ENCODE measurements at regions not wholly inside any gene's neighbourhood (a gene's known extent, or its start where the extent isn't known, plus 50 kb on each side); places are given as distances from the start of the nearest gene placed in this dataset.

DNA sequence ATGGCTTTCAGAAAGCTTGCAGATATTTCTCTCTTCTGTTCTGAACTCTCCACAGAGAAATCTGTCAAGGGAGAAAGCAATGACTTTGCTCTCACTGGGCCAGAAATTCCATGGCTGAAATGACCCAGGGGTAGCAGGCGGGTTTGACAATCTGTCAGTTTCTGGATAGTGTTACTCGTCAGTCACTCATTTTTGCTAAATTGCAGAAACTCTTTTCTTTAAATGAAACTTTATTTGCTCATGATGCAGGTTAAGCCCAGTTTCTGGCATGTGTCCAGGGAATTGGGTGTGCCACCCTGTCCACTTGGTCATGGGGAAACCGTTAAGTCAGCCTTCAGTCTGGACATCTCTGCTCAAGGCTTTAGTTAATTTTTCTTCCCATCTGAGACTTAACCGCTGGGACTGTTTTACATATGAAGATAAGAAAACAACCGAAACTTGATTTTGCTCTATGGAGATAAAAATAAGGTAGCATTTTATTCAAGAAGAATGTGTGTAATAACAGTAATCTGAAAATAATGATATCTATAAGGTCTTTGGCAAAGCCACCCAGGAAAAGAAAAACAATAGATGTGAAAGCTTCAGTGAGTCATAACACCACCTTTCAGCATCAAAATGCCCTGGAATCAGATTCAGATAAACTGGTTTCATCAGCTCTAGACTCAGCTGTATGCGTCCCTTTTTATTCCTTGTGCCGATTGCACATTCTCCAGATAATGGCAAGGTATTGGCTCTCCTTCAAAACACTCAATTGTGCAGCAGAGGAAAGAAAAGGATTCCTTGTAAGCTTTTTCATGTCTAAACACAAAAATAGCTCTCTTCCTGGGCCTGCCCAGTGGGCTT lies 308.3 kb downstream of the ZSWIM6 start:
- H3K4me1 Mint-ChIP-seq (ENCODE audit: low read depth): no peaks in the 10 kb centered on the region
- no peaks in the 10 kb centered on the region for H3K9me3 Mint-ChIP-seq
- H3K27me3 Mint-ChIP-seq: peaks cover 2% of the 10 kb centered on the region
- no peaks in the 10 kb centered on the region for H3K36me3 Mint-ChIP-seq (ENCODE audit: low read depth)
- intact Hi-C loops (cut with micrococcal nuclease): no loop called here
- ATAC-seq (no peak), DNase-seq (no peak)
- H3K4me3 Mint-ChIP-seq: no peak overlapping the region
- TF ChIP-seq, protein P1, sequence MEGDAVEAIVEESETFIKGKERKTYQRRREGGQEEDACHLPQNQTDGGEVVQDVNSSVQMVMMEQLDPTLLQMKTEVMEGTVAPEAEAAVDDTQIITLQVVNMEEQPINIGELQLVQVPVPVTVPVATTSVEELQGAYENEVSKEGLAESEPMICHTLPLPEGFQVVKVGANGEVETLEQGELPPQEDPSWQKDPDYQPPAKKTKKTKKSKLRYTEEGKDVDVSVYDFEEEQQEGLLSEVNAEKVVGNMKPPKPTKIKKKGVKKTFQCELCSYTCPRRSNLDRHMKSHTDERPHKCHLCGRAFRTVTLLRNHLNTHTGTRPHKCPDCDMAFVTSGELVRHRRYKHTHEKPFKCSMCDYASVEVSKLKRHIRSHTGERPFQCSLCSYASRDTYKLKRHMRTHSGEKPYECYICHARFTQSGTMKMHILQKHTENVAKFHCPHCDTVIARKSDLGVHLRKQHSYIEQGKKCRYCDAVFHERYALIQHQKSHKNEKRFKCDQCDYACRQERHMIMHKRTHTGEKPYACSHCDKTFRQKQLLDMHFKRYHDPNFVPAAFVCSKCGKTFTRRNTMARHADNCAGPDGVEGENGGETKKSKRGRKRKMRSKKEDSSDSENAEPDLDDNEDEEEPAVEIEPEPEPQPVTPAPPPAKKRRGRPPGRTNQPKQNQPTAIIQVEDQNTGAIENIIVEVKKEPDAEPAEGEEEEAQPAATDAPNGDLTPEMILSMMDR (IDR thresholded peaks at IDR 0.05): no peak
- H3K27ac Mint-ChIP-seq: no peak overlapping the region
- ChIA-PET CTCF (interaction anchor here (0.9 kb wide), 1 partner anchor 17 kb away, joined by 4 read pairs; no protein-coding TSS in a partner anchor), POLR2A (no interaction called here)

DNA sequence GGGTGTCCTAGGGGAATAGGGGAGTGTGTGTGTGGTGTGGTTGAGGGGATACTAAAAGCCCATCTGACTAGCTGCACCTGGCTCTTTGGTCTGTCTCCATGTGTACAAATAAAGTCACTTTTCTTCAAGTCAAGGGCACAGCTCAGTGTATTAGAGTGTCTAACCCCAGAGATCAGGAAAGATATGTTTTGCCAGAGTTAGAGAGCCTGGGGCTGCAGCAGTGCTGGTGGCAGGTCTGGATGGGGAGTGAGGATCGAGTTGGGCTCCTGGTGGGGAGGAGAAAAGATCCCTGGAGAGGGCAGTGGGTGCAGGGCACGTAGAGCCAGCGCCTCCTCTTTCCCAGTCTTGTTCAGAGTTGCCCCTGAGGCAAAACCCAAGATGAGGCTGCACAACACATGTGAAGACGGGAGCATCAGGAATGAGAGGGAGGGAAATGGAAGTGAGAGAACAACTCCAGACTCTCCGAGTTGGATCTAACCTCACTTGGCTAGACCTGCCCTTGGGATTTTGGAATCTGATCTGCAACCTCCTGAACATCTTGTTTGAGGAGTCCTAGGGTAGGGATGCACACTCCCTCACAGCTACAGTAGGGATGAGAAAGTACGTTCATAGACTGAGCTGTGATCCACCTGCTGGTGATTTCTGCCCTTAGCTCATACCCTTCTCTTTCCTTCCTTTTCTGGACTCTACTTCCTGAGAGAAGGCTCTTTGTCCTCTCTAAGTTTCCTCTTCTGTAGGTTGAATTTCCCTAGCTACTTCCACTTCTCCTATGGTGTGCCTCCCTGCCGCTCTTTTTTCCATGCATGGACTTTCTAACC lies 309.9 kb downstream of the ZSWIM6 start:
- H3K9me3 Mint-ChIP-seq: no peaks in the 10 kb centered on the region
- CTCF ChIA-PET: interaction anchor here (0.9 to 1.1 kb wide), 2 partner anchors 16 to 17 kb away, joined by 3 read pairs; no protein-coding TSS in a partner anchor
- intact Hi-C loops (cut with micrococcal nuclease): no loop called here

DNA sequence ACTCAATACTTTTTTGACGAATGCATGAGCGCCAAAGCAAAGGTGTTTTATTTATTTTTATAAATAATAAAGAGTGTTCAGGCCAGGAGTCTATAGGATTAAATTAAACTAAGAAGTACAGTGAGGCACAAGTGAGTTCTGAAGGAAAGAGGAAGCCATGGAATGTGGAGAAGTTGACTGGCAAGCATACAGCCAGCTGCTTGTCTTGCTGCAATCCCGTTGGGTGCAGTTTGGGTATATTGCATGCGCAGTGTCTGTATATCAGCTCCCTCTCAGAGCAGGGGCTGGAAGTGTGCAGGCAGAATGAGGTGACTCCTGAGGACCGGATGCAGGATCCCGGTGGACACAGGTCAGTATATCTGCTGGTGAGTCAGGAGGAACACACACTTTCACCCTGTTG lies 315.6 kb downstream of the ZSWIM6 start:
- CTCF ChIA-PET: interaction anchor here (1.1 to 2.8 kb wide), 2 partner anchors 11 to 593 kb away, joined by 4 to 14 read pairs; no protein-coding TSS in a partner anchor
- H3K9me3 Mint-ChIP-seq: no peaks in the 10 kb centered on the region
- H3K36me3 Mint-ChIP-seq (ENCODE audit: low read depth): no peaks in the 10 kb centered on the region
- H3K27ac Mint-ChIP-seq: no peak overlapping the region
- POLR2A ChIA-PET: no interaction called here
- H3K4me1 Mint-ChIP-seq (ENCODE audit: low read depth): no peaks in the 10 kb centered on the region
- intact Hi-C loops (cut with micrococcal nuclease): no loop called here
- H3K4me3 Mint-ChIP-seq: no peak overlapping the region
- DNase-seq: no peak
- no peak for ATAC-seq
- peaks cover 5% of the 10 kb centered on the region for H3K27me3 Mint-ChIP-seq
- TF ChIP-seq, protein P1 (IDR thresholded peaks at IDR 0.05): no peak

More for the DNA sequence above, 309.9 kb downstream of the ZSWIM6 start:
- ATAC-seq (no peak), DNase-seq (no peak)
- POLR2A ChIA-PET: no interaction called here
- H3K4me3 Mint-ChIP-seq: no peak overlapping the region
- no peak overlapping the region for H3K27ac Mint-ChIP-seq
- peaks cover 2% of the 10 kb centered on the region for H3K27me3 Mint-ChIP-seq
- H3K4me1 Mint-ChIP-seq (ENCODE audit: low read depth): no peaks in the 10 kb centered on the region
- TF ChIP-seq, protein P1 (IDR thresholded peaks at IDR 0.05): no peak
- no peaks in the 10 kb centered on the region for H3K36me3 Mint-ChIP-seq (ENCODE audit: low read depth)

DNA sequence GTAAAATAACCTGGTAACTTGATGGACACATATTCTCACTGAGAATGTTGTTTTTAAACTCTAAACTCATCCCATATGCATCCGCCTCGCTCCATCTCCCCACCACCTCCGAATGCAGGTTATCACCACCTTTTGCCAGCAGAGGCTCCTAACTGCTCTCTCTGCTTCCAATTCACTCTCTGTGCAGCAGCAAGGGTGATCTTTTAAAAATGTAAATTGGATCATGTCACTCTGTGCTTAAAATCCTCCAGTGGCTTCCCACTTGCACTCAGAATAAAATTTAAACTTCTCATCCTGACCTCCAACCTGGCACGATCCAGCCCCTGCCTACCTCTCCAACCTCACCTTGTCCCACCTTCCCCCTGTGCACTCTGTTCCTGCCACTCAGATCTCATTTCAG lies 317.2 kb downstream of the ZSWIM6 start:
- no peaks in the 10 kb centered on the region for H3K4me1 Mint-ChIP-seq (ENCODE audit: low read depth)
- no peak for ATAC-seq
- no peaks in the 10 kb centered on the region for H3K9me3 Mint-ChIP-seq
- DNase-seq: no peak
- ChIA-PET POLR2A (no interaction called here), CTCF (interaction anchor here (2.8 kb wide), 1 partner anchor 10 kb away, joined by 14 read pairs; no protein-coding TSS in a partner anchor)
- peaks cover 5% of the 10 kb centered on the region for H3K27me3 Mint-ChIP-seq
- TF ChIP-seq, protein P1 (IDR thresholded peaks at IDR 0.05): no peak
- H3K27ac Mint-ChIP-seq: no peak overlapping the region
- intact Hi-C loops (cut with micrococcal nuclease): no loop called here
- no peak overlapping the region for H3K4me3 Mint-ChIP-seq
- H3K36me3 Mint-ChIP-seq (ENCODE audit: low read depth): no peaks in the 10 kb centered on the region

Data from activated CD8-positive, alpha-beta T cell treated with anti-CD3 and anti-CD28 coated beads for 36 hours (primary cell).